Fibroblast of lung (primary cell): ENCODE measurements at regions not wholly inside any gene's neighbourhood (a gene's known extent, or its start where the extent isn't known, plus 50 kb on each side); places are given as distances from the start of the nearest gene placed in this dataset.

Source experiments
- DNase-seq, 2 donors: peaks; one replicate each; pipeline versions ENCODE4 v3.0.0 to v3.0.0-alpha.2; 2010; ENCODE audit warnings: low read depth in 2 of 2
- H2AFZ ChIP-seq: 2 replicates; pipeline ENCODE4 v1.5.1; 2012; ENCODE audit warnings: low read length, control low read depth, inconsistent platforms
- H3K27ac ChIP-seq: 2 replicates; pipeline ENCODE4 v1.5.1; 2011; ENCODE audit warnings: low read length, control low read depth; ENCODE audit not compliant: insufficient read depth
- H3K27me3 ChIP-seq: 2 replicates; pipeline ENCODE4 v1.5.1; 2011; ENCODE audit warnings: mild to moderate bottlenecking, low read length; ENCODE audit not compliant: control insufficient read depth, insufficient read depth
- H3K36me3 ChIP-seq: 2 replicates; pipeline ENCODE4 v1.5.1; 2011; ENCODE audit warnings: low read length; ENCODE audit not compliant: control insufficient read depth, insufficient read depth
- H3K4me1 ChIP-seq: 2 replicates; pipeline ENCODE4 v1.5.1; 2011; ENCODE audit warnings: low read length; ENCODE audit not compliant: control insufficient read depth, insufficient read depth; ENCODE audit errors: extremely low read depth
- H3K4me2 ChIP-seq: 2 replicates; pipeline ENCODE4 v1.5.1; 2011; ENCODE audit warnings: low read length, control low read depth; ENCODE audit not compliant: insufficient read depth; ENCODE audit errors: extremely low read depth
- H3K4me3 ChIP-seq, 4 experiments: fragments of 200-600 bp in 1 of 4; sonication (generic) in 1 of 4; replicated peaks in 1 of 4; 2 replicates each; pipeline ENCODE4 v1.5.1; 2011 to 2016; ENCODE audit warnings: low read length in 4 of 4, low read depth in 3 of 4, mild to moderate bottlenecking in 3 of 4, control low read depth in 2 of 4, inconsistent platforms in 1 of 4, mixed read lengths in 1 of 4; ENCODE audit not compliant: insufficient read depth in 1 of 4; ENCODE audit errors: control extremely low read depth in 1 of 4
- H3K79me2 ChIP-seq: 2 replicates; pipeline ENCODE4 v1.5.1; 2012; ENCODE audit warnings: mild to moderate bottlenecking, low read length, inconsistent platforms; ENCODE audit not compliant: control insufficient read depth, insufficient read depth
- H3K9ac ChIP-seq: 2 replicates; pipeline ENCODE4 v1.5.1; 2011; ENCODE audit warnings: mild to moderate bottlenecking, low read length, control low read depth; ENCODE audit not compliant: insufficient read depth
- H3K9me3 ChIP-seq: 2 replicates; pipeline ENCODE4 v1.5.1; 2012; ENCODE audit warnings: low read depth, low read length; ENCODE audit not compliant: control insufficient read depth, insufficient read depth
- H4K20me1 ChIP-seq: 2 replicates; pipeline ENCODE4 v1.5.1; 2011; ENCODE audit warnings: low read length; ENCODE audit not compliant: control insufficient read depth, insufficient read depth; ENCODE audit errors: extremely low read depth
- EZH2 ChIP-seq: IDR thresholded peaks from 2 replicates; pipeline ENCODE4 v1.5.1; 2012; ENCODE audit warnings: low read length, control low read depth, mild to moderate bottlenecking; ENCODE audit errors: missing control alignments
- TF ChIP-seq, protein P1 (sequence below), 2 donors: IDR thresholded peaks in 1 of 2; conservative IDR thresholded peaks in 1 of 2; 1 replicate in 1 of 2; 2 replicates in 1 of 2; pipeline ENCODE4 v1.5.1; 2011 to 2012; ENCODE audit warnings: low read length in 2 of 2, control low read depth in 1 of 2, inconsistent platforms in 1 of 2, low read depth in 1 of 2, mild to moderate bottlenecking in 1 of 2

DNA sequence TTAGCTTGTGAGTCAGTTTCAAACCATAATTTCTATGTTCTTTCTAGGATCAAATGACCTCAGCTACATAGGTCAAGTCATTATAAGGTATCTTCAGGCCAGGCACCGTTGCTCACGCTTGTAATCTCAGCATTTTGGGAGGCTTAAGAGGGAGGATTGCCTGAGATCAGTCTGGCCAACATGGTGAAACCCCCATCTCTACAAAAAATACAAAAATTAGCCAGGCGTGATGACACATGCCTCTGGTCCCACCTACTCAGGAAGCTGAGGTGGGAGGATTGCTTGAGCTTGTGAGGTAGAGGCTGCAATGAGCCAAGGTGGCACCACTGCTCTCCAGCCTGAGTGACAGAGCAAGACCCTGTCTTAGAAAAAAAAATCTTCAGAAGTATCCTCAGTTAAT, 362.3 kb downstream of the GATA3 start:
- no peaks in the 10 kb centered on the region for H3K36me3 ChIP-seq
- no peak for DNase-seq
- no peak overlapping the region for H2AFZ ChIP-seq
- no peaks in the 10 kb centered on the region for H3K9me3 ChIP-seq
- H3K4me1 ChIP-seq = no peaks in the 10 kb centered on the region
- H3K79me2 ChIP-seq = no peaks in the 10 kb centered on the region
- H4K20me1 ChIP-seq = no peaks in the 10 kb centered on the region
- H3K27me3 ChIP-seq = no peaks in the 10 kb centered on the region
- H3K9ac ChIP-seq = no peak overlapping the region
- H3K4me2 ChIP-seq = no peak overlapping the region
- no peak for TF ChIP-seq EZH2
- TF ChIP-seq, protein P1, sequence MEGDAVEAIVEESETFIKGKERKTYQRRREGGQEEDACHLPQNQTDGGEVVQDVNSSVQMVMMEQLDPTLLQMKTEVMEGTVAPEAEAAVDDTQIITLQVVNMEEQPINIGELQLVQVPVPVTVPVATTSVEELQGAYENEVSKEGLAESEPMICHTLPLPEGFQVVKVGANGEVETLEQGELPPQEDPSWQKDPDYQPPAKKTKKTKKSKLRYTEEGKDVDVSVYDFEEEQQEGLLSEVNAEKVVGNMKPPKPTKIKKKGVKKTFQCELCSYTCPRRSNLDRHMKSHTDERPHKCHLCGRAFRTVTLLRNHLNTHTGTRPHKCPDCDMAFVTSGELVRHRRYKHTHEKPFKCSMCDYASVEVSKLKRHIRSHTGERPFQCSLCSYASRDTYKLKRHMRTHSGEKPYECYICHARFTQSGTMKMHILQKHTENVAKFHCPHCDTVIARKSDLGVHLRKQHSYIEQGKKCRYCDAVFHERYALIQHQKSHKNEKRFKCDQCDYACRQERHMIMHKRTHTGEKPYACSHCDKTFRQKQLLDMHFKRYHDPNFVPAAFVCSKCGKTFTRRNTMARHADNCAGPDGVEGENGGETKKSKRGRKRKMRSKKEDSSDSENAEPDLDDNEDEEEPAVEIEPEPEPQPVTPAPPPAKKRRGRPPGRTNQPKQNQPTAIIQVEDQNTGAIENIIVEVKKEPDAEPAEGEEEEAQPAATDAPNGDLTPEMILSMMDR (conservative IDR thresholded peaks at IDR 0.05 in 1 of 2, IDR thresholded peaks at IDR 0.05 in 1 of 2; ENCODE audit: low read depth in 1 of 2, low read length in 2 of 2) = no peak
- H3K4me3 ChIP-seq = no peak overlapping the region
- H3K27ac ChIP-seq = no peak overlapping the region

DNA sequence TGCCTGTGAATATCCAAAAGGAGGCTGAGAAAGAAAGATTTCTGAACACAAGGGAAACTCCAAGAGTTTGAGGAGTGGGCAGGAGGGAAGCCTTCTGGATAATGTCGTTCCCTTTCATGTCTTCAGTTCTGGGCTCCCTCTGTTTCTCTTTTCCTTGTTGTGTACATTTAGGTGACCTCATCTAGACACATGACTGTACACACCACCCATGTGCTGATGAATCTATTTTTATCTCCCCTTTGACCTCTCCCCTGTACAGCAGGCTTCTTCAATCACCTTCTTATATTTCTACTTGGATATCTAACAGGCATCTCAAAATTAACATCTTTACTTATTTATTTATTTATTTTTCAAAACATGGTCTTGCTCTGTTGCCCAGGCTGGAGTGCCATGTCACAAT, 363.1 kb downstream of the GATA3 start:
- Histone ChIP-seq H3K27ac (no peak overlapping the region), H4K20me1 (no peaks in the 10 kb centered on the region), H3K79me2 (no peaks in the 10 kb centered on the region), H3K9me3 (no peaks in the 10 kb centered on the region), H3K27me3 (no peaks in the 10 kb centered on the region), H2AFZ (no peak overlapping the region), H3K4me3 (no peak overlapping the region), H3K4me2 (no peak overlapping the region), H3K9ac (no peak overlapping the region), H3K36me3 (no peaks in the 10 kb centered on the region), H3K4me1 (no peaks in the 10 kb centered on the region)
- no peak for DNase-seq
- TF ChIP-seq, protein P1 (conservative IDR thresholded peaks at IDR 0.05 in 1 of 2, IDR thresholded peaks at IDR 0.05 in 1 of 2; ENCODE audit: low read depth in 1 of 2, low read length in 2 of 2) = no peak
- no peak for TF ChIP-seq EZH2

DNA sequence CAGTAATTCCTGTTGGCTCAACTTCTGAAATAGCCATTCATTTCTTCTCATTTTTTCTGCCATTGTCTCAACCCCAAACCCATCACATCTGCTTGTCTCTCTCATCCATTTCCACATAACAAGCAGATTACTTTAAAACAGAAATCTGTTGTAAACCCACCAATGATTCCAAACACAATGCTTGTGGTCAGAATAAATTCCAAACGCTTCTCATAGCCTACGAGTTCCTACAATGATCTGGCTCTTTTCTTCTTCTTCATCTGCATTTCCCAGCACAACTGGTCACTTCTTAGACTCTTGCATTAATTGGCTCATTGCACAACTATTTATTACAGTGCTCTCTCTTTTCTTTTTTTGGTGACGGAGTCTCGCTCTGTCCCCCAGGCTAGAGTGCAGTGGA, 364.1 kb downstream of the GATA3 start:
- Histone ChIP-seq H3K27me3 (no peaks in the 10 kb centered on the region), H2AFZ (no peak overlapping the region), H3K79me2 (no peaks in the 10 kb centered on the region), H3K4me2 (no peak overlapping the region), H3K36me3 (no peaks in the 10 kb centered on the region), H3K27ac (no peak overlapping the region), H3K4me3 (no peak overlapping the region), H3K9ac (no peak overlapping the region), H3K9me3 (no peaks in the 10 kb centered on the region), H3K4me1 (no peaks in the 10 kb centered on the region), H4K20me1 (no peaks in the 10 kb centered on the region)
- TF ChIP-seq, protein P1 (conservative IDR thresholded peaks at IDR 0.05 in 1 of 2, IDR thresholded peaks at IDR 0.05 in 1 of 2; ENCODE audit: low read depth in 1 of 2, low read length in 2 of 2) = no peak
- peak in 1 of 2 donors; percentile 97 for DNase-seq
